Loucy (cell line): ENCODE measurements at regions not wholly inside any gene's neighbourhood (a gene's known extent, or its start where the extent isn't known, plus 50 kb on each side); places are given as distances from the start of the nearest gene placed in this dataset.

Experiments
- EZH2phosphoT487 ChIP-seq: fragments of 200-600 bp; IDR thresholded peaks from 2 replicates; pipeline ENCODE4 v1.6.1; 2018; ENCODE audit warnings: antibody characterized with exemption, mild to moderate bottlenecking, moderate library complexity, borderline replicate concordance
- TF ChIP-seq, protein P1 (sequence below): fragments of 200-600 bp; sonication (generic); conservative IDR thresholded peaks from 2 replicates; pipeline ENCODE4 v1.5.1; 2014; ENCODE audit warnings: mild to moderate bottlenecking, antibody characterized with exemption, low read length

DNA sequence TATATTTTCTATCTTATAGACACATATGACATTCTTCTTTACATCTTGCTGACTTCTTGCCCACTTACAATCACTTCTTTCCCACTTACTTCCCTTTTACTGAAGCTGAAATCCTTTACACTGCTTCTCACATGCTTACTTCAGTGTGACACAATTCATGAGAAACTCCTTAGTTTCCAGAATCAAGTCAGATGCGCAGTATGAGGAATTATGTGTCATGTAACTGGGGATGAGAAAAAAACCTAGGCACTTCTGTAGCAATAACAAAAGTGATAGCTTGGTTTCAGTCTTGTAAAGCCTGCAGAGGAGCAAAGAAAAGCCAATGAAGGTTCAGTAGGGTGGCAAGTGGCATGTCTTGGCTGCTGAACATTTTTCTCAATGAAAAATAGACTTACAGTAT is 566.2 kb upstream of the RGS18 start:
- TF ChIP-seq, protein P1, sequence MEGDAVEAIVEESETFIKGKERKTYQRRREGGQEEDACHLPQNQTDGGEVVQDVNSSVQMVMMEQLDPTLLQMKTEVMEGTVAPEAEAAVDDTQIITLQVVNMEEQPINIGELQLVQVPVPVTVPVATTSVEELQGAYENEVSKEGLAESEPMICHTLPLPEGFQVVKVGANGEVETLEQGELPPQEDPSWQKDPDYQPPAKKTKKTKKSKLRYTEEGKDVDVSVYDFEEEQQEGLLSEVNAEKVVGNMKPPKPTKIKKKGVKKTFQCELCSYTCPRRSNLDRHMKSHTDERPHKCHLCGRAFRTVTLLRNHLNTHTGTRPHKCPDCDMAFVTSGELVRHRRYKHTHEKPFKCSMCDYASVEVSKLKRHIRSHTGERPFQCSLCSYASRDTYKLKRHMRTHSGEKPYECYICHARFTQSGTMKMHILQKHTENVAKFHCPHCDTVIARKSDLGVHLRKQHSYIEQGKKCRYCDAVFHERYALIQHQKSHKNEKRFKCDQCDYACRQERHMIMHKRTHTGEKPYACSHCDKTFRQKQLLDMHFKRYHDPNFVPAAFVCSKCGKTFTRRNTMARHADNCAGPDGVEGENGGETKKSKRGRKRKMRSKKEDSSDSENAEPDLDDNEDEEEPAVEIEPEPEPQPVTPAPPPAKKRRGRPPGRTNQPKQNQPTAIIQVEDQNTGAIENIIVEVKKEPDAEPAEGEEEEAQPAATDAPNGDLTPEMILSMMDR, result no peak
- no peak for TF ChIP-seq EZH2phosphoT487
